Endodermal cell (in vitro differentiated cells): ENCODE measurements at regions not wholly inside any gene's neighbourhood (a gene's known extent, or its start where the extent isn't known, plus 50 kb on each side); places are given as distances from the start of the nearest gene placed in this dataset.
A peak's percentile ranks its signal among the peaks of the same experiment; 100 is the strongest.

Source experiments
- DNase-seq: peaks from one replicate; pipeline ENCODE4 v3.0.0-alpha.2; 2017
- H3K27ac ChIP-seq: 2 replicates; pipeline ENCODE4 v1.5.1; 2013; ENCODE audit warnings: mild to moderate bottlenecking, low read depth, low read length, moderate library complexity
- H3K27me3 ChIP-seq: 2 replicates; pipeline ENCODE4 v1.6.1; 2013; ENCODE audit warnings: mild to moderate bottlenecking, low read length, moderate library complexity; ENCODE audit not compliant: insufficient read depth, control insufficient read depth, poor library complexity, severe bottlenecking
- H3K36me3 ChIP-seq: 2 replicates; pipeline ENCODE4 v1.7.0; 2013; ENCODE audit warnings: mild to moderate bottlenecking, low read length, moderate library complexity; ENCODE audit not compliant: control insufficient read depth, insufficient read depth
- H3K4me1 ChIP-seq: one replicate; pipeline ENCODE4 v1.7.0; 2013; ENCODE audit warnings: low read length; ENCODE audit not compliant: control insufficient read depth, insufficient read depth
- H3K4me3 ChIP-seq: 2 replicates; pipeline ENCODE4 v1.5.1; 2013; ENCODE audit warnings: mild to moderate bottlenecking, low read length, moderate library complexity
- H3K9ac ChIP-seq: 2 replicates; pipeline ENCODE4 v1.6.1; 2013; ENCODE audit warnings: mild to moderate bottlenecking, low read length, moderate library complexity; ENCODE audit not compliant: poor library complexity, severe bottlenecking; ENCODE audit errors: extremely low read depth
- H3K9me3 ChIP-seq: 2 replicates; pipeline ENCODE4 v1.6.1; 2013; ENCODE audit warnings: mild to moderate bottlenecking, low read length, moderate library complexity; ENCODE audit not compliant: control insufficient read depth
- H3K27ac Mint-ChIP-seq: 2 replicates; pipeline ENCODE4 v1.8.0; 2020; ENCODE audit warnings: mixed read lengths
- H3K27me3 Mint-ChIP-seq: 2 replicates; pipeline ENCODE4 v1.8.0; 2021; ENCODE audit warnings: mild to moderate bottlenecking, mixed read lengths; ENCODE audit not compliant: insufficient read depth
- H3K36me3 Mint-ChIP-seq: 2 replicates; pipeline ENCODE4 v1.8.0; 2020; ENCODE audit warnings: low read depth, mixed read lengths
- H3K4me1 Mint-ChIP-seq: 2 replicates; pipeline ENCODE4 v1.8.0; 2020; ENCODE audit warnings: mixed read lengths
- H3K4me3 Mint-ChIP-seq: 2 replicates; pipeline ENCODE4 v1.8.0; 2020; ENCODE audit warnings: mild to moderate bottlenecking, moderate library complexity, mixed read lengths
- H3K9me3 Mint-ChIP-seq: 2 replicates; pipeline ENCODE4 v1.8.0; 2020; ENCODE audit warnings: mild to moderate bottlenecking, mixed read lengths
- CTCF ChIP-seq: fragments of 200-600 bp; sonication (generic); conservative IDR thresholded peaks from 2 replicates; pipeline ENCODE4 v1.5.0; 2021; ENCODE audit warnings: antibody characterized with exemption, mild to moderate bottlenecking
- WGBS, 2 experiments: methylation state at CpG; one replicate each; pipeline versions ENCODE4 v1.1.5 to v1.1.7; 2013; ENCODE audit warnings: missing lambda C conversion rate in 2 of 2, mixed read lengths in 1 of 2; ENCODE audit not compliant: insufficient coverage in 1 of 2, insufficient read length in 1 of 2; 5-methylcytosine and 5-hydroxymethylcytosine counted together

DNA sequence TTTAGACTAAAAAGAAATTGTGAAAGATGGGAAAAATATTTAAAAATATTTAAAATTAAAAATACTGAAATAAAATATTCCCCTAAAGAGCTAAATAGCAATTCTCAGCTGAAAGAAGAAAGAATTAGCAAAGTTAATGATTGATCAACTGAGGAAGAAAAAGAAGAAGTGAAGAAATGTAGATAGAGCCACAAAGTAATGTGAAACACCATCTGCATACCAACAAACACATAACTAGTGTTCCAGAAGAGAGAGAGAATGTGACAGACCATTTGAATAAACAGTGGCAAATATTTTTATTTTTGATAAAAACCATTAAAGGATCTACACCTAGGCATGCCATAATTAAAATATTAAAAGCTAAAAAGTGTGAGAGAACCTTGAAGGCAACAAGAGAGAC, 784.5 kb upstream of the ZWINT start:
- Mint-ChIP-seq H3K4me1 (no peaks in the 10 kb centered on the region), H3K27ac (no peak overlapping the region), H3K9me3 (peaks cover 5% of the 10 kb centered on the region), H3K27me3 (peaks cover 88% of the 10 kb centered on the region), H3K4me3 (no peak overlapping the region), H3K36me3 (peaks cover 3% of the 10 kb centered on the region)
- Histone ChIP-seq H3K4me1 (no peaks in the 10 kb centered on the region), H3K27me3 (peaks cover 15% of the 10 kb centered on the region), H3K27ac (no peak overlapping the region), H3K9me3 (peaks cover 9% of the 10 kb centered on the region), H3K9ac (no peak overlapping the region), H3K4me3 (no peak overlapping the region), H3K36me3 (no peaks in the 10 kb centered on the region)
- no peak for DNase-seq
- no peak for TF ChIP-seq CTCF

DNA sequence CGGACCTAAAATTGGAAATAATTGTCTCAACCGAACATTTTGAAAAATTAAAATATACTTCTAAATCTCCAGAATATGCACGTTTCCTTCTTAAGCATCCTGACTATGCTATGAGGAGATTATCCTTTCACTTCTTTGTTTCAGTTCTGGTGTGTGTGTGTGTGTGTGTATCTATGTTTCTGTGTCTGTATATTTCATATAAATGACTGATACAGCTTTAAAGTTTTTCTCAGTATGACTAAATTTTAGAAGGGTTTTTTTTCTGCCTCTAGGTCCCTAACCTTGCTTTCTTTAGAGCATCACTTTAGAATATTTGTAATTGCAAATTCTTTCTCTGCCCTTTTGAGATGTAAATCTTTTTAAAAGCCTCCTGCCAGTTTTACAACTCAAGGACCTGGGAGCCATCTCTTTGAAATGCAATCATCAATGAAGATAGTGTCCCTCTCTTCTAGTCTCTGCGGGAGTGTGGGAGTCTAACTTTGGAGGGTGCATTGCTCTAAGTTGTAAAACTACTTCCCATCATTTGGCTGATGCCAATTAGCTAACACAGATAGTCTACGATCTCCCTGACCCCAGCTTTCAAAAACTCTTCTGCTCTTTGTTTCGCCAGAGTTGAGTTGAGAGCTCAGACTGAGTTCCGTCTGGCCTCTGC, 782.0 kb upstream of the ZWINT start:
- peak; percentile 51 for DNase-seq
- 44 to 72% methylated on average over 5 to 7 of the region's 7 CpGs for WGBS, 2 experiments
- TF ChIP-seq CTCF, result no peak
- Histone ChIP-seq H3K4me3 (no peak overlapping the region), H3K27ac (peak overlapping the region; percentile 34), H3K9ac (no peak overlapping the region), H3K36me3 (no peaks in the 10 kb centered on the region), H3K27me3 (peaks cover 15% of the 10 kb centered on the region), H3K4me1 (no peaks in the 10 kb centered on the region), H3K9me3 (peaks cover 15% of the 10 kb centered on the region)
- no peaks in the 10 kb centered on the region for H3K4me1 Mint-ChIP-seq
- peaks cover 11% of the 10 kb centered on the region for H3K36me3 Mint-ChIP-seq
- peaks cover 16% of the 10 kb centered on the region for H3K9me3 Mint-ChIP-seq
- H3K27me3 Mint-ChIP-seq, result peaks cover 88% of the 10 kb centered on the region
- H3K27ac Mint-ChIP-seq, result no peak overlapping the region
- H3K4me3 Mint-ChIP-seq, result no peak overlapping the region

GRCh38 chr10:57141708-57142107, 780.6 kb upstream of the ZWINT start:
- Histone ChIP-seq H3K9me3 (peaks cover 15% of the 10 kb centered on the region), H3K36me3 (no peaks in the 10 kb centered on the region), H3K4me1 (no peaks in the 10 kb centered on the region), H3K27me3 (peaks cover 15% of the 10 kb centered on the region), H3K27ac (no peak overlapping the region), H3K9ac (no peak overlapping the region), H3K4me3 (no peak overlapping the region)
- H3K9me3 Mint-ChIP-seq, result peaks cover 18% of the 10 kb centered on the region
- no peak overlapping the region for H3K4me3 Mint-ChIP-seq
- DNase-seq, result no peak
- peaks cover 11% of the 10 kb centered on the region for H3K36me3 Mint-ChIP-seq
- peaks cover 88% of the 10 kb centered on the region for H3K27me3 Mint-ChIP-seq
- H3K27ac Mint-ChIP-seq, result no peak overlapping the region
- WGBS, 2 experiments, result no CpG with 5 or more reads among the region's 1 CpG
- TF ChIP-seq CTCF, result no peak
- H3K4me1 Mint-ChIP-seq, result no peaks in the 10 kb centered on the region
